ENCODE measurements at regions not wholly inside any gene's neighbourhood (a gene's known extent, or its start where the extent isn't known, plus 50 kb on each side); places are given as distances from the start of the nearest gene placed in this dataset.

DNA sequence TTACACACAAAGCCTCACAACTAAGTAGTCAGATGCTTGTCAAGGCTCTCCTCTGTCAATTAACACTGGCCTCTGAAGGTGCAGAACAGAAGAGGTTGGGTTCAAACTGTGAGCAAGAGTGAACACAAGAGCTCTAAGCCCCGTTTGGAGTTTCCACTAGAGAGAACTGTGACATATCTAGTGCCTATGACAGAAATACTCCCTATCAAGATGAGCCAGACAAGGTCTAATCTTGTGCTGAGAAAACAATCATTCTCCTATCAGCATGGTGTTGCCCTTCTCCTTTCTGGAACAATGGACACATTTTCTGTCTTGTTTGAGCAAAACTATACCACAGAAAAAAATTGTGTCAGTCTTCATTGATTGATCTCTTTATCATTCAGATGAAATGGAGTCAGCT is 62.4 kb upstream of the CCDC71L start:
- Mint-ChIP-seq H3K36me3 (no peaks in the 10 kb centered on the region), H3K4me3 (no peak overlapping the region), H3K27me3 (ENCODE audit: low read depth) (peaks cover 86% of the 10 kb centered on the region), H3K9me3 (peaks cover 4% of the 10 kb centered on the region; the same call in 1 of the 2 replicates), H3K27ac (no peak overlapping the region), H3K4me1 (peaks cover 14% of the 10 kb centered on the region)
- no peak for DNase-seq (ENCODE audit: low spot score)
- ATAC-seq = no peak
- CTCF ChIA-PET = no interaction called here
- no peak for TF ChIP-seq ZBTB21 (CRISPR knock-in tag; IDR thresholded peaks at IDR 0.05; ENCODE audit: borderline replicate concordance)
- TF ChIP-seq, protein P1, sequence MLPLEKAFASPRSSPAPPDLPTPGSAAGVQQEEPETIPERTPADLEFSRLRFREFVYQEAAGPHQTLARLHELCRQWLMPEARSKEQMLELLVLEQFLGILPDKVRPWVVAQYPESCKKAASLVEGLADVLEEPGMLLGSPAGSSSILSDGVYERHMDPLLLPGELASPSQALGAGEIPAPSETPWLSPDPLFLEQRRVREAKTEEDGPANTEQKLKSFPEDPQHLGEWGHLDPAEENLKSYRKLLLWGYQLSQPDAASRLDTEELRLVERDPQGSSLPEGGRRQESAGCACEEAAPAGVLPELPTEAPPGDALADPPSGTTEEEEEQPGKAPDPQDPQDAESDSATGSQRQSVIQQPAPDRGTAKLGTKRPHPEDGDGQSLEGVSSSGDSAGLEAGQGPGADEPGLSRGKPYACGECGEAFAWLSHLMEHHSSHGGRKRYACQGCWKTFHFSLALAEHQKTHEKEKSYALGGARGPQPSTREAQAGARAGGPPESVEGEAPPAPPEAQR (CRISPR knock-in tag; IDR thresholded peaks at IDR 0.05) = no peak
- TF ChIP-seq ATF1 (CRISPR knock-in tag; IDR thresholded peaks at IDR 0.05) = no peak
- TF ChIP-seq, protein P2, sequence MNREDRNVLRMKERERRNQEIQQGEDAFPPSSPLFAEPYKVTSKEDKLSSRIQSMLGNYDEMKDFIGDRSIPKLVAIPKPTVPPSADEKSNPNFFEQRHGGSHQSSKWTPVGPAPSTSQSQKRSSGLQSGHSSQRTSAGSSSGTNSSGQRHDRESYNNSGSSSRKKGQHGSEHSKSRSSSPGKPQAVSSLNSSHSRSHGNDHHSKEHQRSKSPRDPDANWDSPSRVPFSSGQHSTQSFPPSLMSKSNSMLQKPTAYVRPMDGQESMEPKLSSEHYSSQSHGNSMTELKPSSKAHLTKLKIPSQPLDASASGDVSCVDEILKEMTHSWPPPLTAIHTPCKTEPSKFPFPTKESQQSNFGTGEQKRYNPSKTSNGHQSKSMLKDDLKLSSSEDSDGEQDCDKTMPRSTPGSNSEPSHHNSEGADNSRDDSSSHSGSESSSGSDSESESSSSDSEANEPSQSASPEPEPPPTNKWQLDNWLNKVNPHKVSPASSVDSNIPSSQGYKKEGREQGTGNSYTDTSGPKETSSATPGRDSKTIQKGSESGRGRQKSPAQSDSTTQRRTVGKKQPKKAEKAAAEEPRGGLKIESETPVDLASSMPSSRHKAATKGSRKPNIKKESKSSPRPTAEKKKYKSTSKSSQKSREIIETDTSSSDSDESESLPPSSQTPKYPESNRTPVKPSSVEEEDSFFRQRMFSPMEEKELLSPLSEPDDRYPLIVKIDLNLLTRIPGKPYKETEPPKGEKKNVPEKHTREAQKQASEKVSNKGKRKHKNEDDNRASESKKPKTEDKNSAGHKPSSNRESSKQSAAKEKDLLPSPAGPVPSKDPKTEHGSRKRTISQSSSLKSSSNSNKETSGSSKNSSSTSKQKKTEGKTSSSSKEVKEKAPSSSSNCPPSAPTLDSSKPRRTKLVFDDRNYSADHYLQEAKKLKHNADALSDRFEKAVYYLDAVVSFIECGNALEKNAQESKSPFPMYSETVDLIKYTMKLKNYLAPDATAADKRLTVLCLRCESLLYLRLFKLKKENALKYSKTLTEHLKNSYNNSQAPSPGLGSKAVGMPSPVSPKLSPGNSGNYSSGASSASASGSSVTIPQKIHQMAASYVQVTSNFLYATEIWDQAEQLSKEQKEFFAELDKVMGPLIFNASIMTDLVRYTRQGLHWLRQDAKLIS (CRISPR knock-in tag; IDR thresholded peaks at IDR 0.05; ENCODE audit: borderline replicate concordance) = no peak
- TF ChIP-seq CREB1 (CRISPR knock-in tag; IDR thresholded peaks at IDR 0.05) = no peak
- TF ChIP-seq EMX1 (CRISPR knock-in tag; IDR thresholded peaks at IDR 0.05) = no peak
- TF ChIP-seq ZNF396 (CRISPR knock-in tag; IDR thresholded peaks at IDR 0.05; ENCODE audit: borderline replicate concordance) = no peak
- no peak for TF ChIP-seq NFATC4 (CRISPR knock-in tag; IDR thresholded peaks at IDR 0.05)
- no peak for TF ChIP-seq NR2C2 (CRISPR knock-in tag; IDR thresholded peaks at IDR 0.05)
- no peak for TF ChIP-seq CREM (CRISPR knock-in tag; IDR thresholded peaks at IDR 0.05)
- TF ChIP-seq, protein P3, sequence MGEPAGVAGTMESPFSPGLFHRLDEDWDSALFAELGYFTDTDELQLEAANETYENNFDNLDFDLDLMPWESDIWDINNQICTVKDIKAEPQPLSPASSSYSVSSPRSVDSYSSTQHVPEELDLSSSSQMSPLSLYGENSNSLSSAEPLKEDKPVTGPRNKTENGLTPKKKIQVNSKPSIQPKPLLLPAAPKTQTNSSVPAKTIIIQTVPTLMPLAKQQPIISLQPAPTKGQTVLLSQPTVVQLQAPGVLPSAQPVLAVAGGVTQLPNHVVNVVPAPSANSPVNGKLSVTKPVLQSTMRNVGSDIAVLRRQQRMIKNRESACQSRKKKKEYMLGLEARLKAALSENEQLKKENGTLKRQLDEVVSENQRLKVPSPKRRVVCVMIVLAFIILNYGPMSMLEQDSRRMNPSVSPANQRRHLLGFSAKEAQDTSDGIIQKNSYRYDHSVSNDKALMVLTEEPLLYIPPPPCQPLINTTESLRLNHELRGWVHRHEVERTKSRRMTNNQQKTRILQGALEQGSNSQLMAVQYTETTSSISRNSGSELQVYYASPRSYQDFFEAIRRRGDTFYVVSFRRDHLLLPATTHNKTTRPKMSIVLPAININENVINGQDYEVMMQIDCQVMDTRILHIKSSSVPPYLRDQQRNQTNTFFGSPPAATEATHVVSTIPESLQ (CRISPR knock-in tag; IDR thresholded peaks at IDR 0.05) = no peak
- no peak for TF ChIP-seq GTF2I (CRISPR knock-in tag; conservative IDR thresholded peaks at IDR 0.05)
- POLR2A ChIA-PET = no interaction called here

DNA sequence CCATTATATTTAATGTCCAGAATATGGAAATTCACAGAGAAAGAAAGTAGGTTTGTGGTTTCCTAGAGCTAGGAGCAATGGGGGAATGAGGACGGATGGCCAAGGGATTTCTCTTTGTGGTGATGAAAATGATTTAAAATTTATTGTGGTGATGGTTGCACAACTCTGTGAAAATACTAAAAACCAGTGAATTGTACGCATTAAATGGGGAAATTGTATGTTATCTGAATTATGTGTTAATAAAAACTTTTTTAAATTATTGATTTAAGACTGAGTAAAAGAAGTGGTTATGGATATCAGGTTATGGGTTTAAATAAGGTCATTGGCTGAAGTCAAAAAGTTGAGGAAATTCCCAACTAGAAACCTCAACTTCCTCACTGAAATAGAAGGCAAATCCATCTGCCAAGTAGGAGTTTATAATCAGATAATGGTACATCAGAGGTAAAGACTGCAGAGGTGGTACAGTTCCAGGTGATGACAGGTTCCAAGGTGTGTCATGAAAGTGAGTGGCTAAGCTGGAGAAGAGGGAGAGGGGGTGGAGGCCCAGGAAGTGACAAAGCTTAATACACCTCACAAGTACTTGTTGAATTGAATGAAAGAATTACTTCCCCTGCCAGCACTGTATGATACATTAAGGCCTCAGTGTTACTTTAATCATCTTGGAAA is 68.9 kb upstream of the CCDC71L start:
- H3K4me1 Mint-ChIP-seq = no peaks in the 10 kb centered on the region
- H3K4me3 Mint-ChIP-seq = no peak overlapping the region
- peaks cover 31% of the 10 kb centered on the region for H3K27me3 Mint-ChIP-seq (ENCODE audit: low read depth)
- no peak for DNase-seq (ENCODE audit: low spot score)
- POLR2A ChIA-PET = no interaction called here
- H3K36me3 Mint-ChIP-seq = no peaks in the 10 kb centered on the region
- CTCF ChIA-PET = interaction anchor here (2.2 kb wide), 1 partner anchor 187 kb away, joined by 7 read pairs; no protein-coding TSS in a partner anchor
- H3K27ac Mint-ChIP-seq = no peak overlapping the region
- TF ChIP-seq SMAD3 (CRISPR knock-in tag; IDR thresholded peaks at IDR 0.05; ENCODE audit: borderline replicate concordance) (no peak), ESRRA (CRISPR knock-in tag; IDR thresholded peaks at IDR 0.05; ENCODE audit: borderline replicate concordance) (no peak), FOXK1 (CRISPR knock-in tag; IDR thresholded peaks at IDR 0.05) (no peak)
- no peak for ATAC-seq
- peaks cover 7% of the 10 kb centered on the region; the same call in 1 of the 2 replicates for H3K9me3 Mint-ChIP-seq

DNA sequence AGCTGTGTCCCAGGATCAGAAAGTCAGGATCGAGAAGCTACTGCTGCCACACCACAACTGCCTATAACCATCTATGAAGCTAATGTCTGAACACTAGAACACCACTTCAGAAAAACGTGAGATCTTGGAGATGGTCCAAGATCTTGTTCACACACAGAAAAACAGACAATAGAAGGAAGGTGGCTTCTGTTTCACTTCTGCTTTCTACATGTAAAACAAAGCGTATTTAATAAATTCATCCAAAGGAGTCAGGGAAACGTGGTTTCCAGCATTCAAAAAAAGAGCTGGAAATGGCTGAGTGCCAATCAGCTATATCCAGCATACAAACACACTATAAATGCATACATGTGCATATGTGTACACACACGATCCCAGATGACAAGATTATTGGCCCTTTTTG is 70.2 kb upstream of the CCDC71L start:
- ATAC-seq = no peak
- TF ChIP-seq ZBTB21 (CRISPR knock-in tag; IDR thresholded peaks at IDR 0.05; ENCODE audit: borderline replicate concordance) (no peak), MYBL2 (CRISPR knock-in tag; IDR thresholded peaks at IDR 0.05) (no peak), ZNF138 (CRISPR knock-in tag; conservative IDR thresholded peaks at IDR 0.05) (no peak), CREB1 (CRISPR knock-in tag; IDR thresholded peaks at IDR 0.05) (no peak), RORB (CRISPR knock-in tag; IDR thresholded peaks at IDR 0.05) (no peak), NR1H2 (CRISPR knock-in tag; IDR thresholded peaks at IDR 0.05) (no peak), TEAD1 (CRISPR knock-in tag; IDR thresholded peaks at IDR 0.05) (no peak), ZNF121 (CRISPR knock-in tag; IDR thresholded peaks at IDR 0.05) (no peak), ZNF423 (CRISPR knock-in tag; IDR thresholded peaks at IDR 0.05) (no peak)
- TF ChIP-seq, protein P4, sequence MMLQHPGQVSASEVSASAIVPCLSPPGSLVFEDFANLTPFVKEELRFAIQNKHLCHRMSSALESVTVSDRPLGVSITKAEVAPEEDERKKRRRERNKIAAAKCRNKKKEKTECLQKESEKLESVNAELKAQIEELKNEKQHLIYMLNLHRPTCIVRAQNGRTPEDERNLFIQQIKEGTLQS (CRISPR knock-in tag; conservative IDR thresholded peaks at IDR 0.05) = no peak
- H3K9me3 Mint-ChIP-seq = peaks cover 10% of the 10 kb centered on the region

More for the DNA sequence above, 70.2 kb upstream of the CCDC71L start:
- POLR2A ChIA-PET = no interaction called here
- H3K4me3 Mint-ChIP-seq = no peak overlapping the region
- CTCF ChIA-PET = interaction anchor here (0.8 to 2.2 kb wide), 2 partner anchors 189 to 554 kb away, joined by 4 to 7 read pairs; no protein-coding TSS in a partner anchor
- H3K27me3 Mint-ChIP-seq (ENCODE audit: low read depth) = peaks cover 18% of the 10 kb centered on the region
- no peak for DNase-seq (ENCODE audit: low spot score)
- H3K27ac Mint-ChIP-seq = no peak overlapping the region
- peaks cover 6% of the 10 kb centered on the region for H3K36me3 Mint-ChIP-seq
- peaks cover 1% of the 10 kb centered on the region for H3K4me1 Mint-ChIP-seq
